ENCODE measurements at regions not wholly inside any gene's neighbourhood (a gene's known extent, or its start where the extent isn't known, plus 50 kb on each side); places are given as distances from the start of the nearest gene placed in this dataset.
"Not testable (repeated sequence)": the region's sequence is repeated elsewhere in the genome, so short reads cannot be mapped to it uniquely, and the experiment has no call there.

- DNase-seq (ENCODE audit: low spot score in 2 of 2) = no peak
- H3K9me3 ChIP-seq = no peaks in the 10 kb centered on the region; the same call in 1 of the 2 replicates
- no peaks in the 10 kb centered on the region for H3K27me3 ChIP-seq (ENCODE audit: low read depth)
- no peaks in the 10 kb centered on the region for H3K4me1 ChIP-seq
- in situ Hi-C loops (cut with MboI; ENCODE audit: low sequenced_read_pairs) = no loop called here
- H3K4me3 ChIP-seq = no peak overlapping the region
- no peaks in the 10 kb centered on the region for H3K36me3 ChIP-seq (replicated peaks)
These were observed 615.4 kb downstream of the C12orf50 start for GRCh38 chr12:87413784-87414183.

- H3K9me3 ChIP-seq = no peaks in the 10 kb centered on the region; the same call in 1 of the 2 replicates
- DNase-seq (ENCODE audit: low spot score in 2 of 2) = no peak
- in situ Hi-C loops (cut with MboI; ENCODE audit: low sequenced_read_pairs) = no loop called here
These were observed 622.3 kb downstream of the C12orf50 start for GRCh38 chr12:87406926-87407325.

GRCh38 chr12:87405918-87406317, 623.3 kb downstream of the C12orf50 start:
- no peak overlapping the region for H3K4me3 ChIP-seq
- no peaks in the 10 kb centered on the region for H3K4me1 ChIP-seq
- no peaks in the 10 kb centered on the region for H3K27me3 ChIP-seq (ENCODE audit: low read depth)
- no peaks in the 10 kb centered on the region; the same call in 1 of the 2 replicates for H3K9me3 ChIP-seq
- in situ Hi-C loops (cut with MboI; ENCODE audit: low sequenced_read_pairs) = no loop called here
- DNase-seq (ENCODE audit: low spot score in 2 of 2) = no peak
- H3K36me3 ChIP-seq (replicated peaks) = no peaks in the 10 kb centered on the region

More at GRCh38 chr12:87406926-87407325, 622.3 kb downstream of the C12orf50 start:
- no peaks in the 10 kb centered on the region for H3K4me1 ChIP-seq
- no peaks in the 10 kb centered on the region for H3K27me3 ChIP-seq (ENCODE audit: low read depth)
- H3K4me3 ChIP-seq = no peak overlapping the region
- H3K36me3 ChIP-seq (replicated peaks) = no peaks in the 10 kb centered on the region

DNA sequence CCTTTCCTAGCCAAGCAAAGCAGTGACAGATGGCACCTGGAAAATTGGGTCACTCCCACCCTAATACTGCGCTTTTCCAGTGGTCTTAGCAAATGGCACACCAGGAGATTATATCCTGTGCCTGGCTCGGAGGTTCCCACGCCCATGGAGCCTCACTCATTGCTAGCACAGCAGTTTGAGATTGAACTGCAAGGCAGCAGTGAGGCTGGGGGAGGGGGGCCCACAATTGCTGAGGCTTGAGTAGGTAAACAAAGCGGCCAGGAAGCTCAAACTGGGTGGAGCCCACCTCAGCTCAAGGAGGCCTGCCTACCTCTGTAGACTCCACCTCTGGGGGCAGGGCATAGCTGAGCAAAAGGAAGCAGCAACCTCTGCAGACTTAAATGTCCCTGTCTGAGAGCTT, 635.0 kb downstream of the C12orf50 start:
- in situ Hi-C loops (cut with MboI; ENCODE audit: low sequenced_read_pairs); H3K4me3 ChIP-seq; H3K9me3 ChIP-seq; H3K27me3 ChIP-seq (ENCODE audit: low read depth); H3K4me1 ChIP-seq; H3K36me3 ChIP-seq (replicated peaks); DNase-seq (ENCODE audit: low spot score in 2 of 2): not testable (repeated sequence)

- in situ Hi-C loops (cut with MboI; ENCODE audit: low sequenced_read_pairs) = no loop called here
- DNase-seq (ENCODE audit: low spot score in 2 of 2) = no peak
- H3K4me3 ChIP-seq = no peak overlapping the region
- H3K9me3 ChIP-seq = no peaks in the 10 kb centered on the region
- no peaks in the 10 kb centered on the region for H3K36me3 ChIP-seq (replicated peaks)
- H3K4me1 ChIP-seq = peaks cover 2% of the 10 kb centered on the region; the same call in 1 of the 2 replicates
- no peaks in the 10 kb centered on the region for H3K27me3 ChIP-seq (ENCODE audit: low read depth)
These were observed 640.8 kb downstream of the C12orf50 start for GRCh38 chr12:87388376-87388775.

DNA sequence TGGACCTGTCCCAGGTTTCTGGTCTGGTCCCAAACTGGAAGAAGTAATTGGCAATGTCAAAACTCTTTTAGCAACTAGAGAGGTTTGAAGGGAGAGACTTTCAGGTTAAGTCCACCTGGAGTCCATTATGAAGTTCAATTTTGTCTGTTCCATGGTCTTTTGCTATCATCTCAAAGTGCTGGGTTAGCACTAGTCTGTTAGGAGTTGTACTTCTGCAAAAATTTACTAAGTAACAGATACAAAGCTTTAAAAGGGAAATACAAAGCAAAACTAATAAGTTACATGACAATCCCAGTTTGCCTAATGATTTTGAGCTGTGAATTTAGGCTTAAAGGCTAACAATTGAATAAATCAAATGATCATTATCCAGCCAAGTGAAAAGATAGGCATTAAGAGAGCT, 643.9 kb downstream of the C12orf50 start:
- in situ Hi-C loops (cut with MboI; ENCODE audit: low sequenced_read_pairs) = no loop called here
- Histone ChIP-seq H3K4me1 (peaks cover 2% of the 10 kb centered on the region; the same call in 1 of the 2 replicates), H3K4me3 (no peak overlapping the region), H3K27me3 (ENCODE audit: low read depth) (no peaks in the 10 kb centered on the region), H3K36me3 (replicated peaks) (no peaks in the 10 kb centered on the region), H3K9me3 (no peaks in the 10 kb centered on the region)
- DNase-seq (ENCODE audit: low spot score in 2 of 2) = no peak

DNA sequence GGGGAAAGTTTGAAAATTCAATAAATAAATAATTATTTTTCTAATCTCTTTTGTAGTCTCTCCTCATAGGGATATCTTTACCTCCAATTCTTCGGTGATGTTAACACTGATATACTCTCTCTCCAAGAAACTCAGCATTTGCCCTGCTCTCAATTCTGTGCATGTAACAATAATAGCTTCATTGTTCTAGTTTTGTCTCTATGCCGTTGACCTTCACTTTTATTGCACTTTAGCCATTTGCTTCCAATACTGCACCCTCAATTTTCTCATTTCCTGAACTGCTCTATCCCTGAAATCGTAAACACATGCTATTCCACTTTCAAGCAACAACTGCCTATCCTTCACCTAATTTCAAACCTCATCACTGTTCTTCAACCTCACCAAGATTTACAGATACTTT, 645.0 kb downstream of the C12orf50 start:
- in situ Hi-C loops (cut with MboI; ENCODE audit: low sequenced_read_pairs) = no loop called here

GRCh38 chr12:87383680-87384079, 645.5 kb downstream of the C12orf50 start:
- Histone ChIP-seq H3K4me1 (peaks cover 2% of the 10 kb centered on the region; the same call in 1 of the 2 replicates), H3K27me3 (ENCODE audit: low read depth) (no peaks in the 10 kb centered on the region), H3K9me3 (no peaks in the 10 kb centered on the region), H3K4me3 (no peak overlapping the region), H3K36me3 (replicated peaks) (no peaks in the 10 kb centered on the region)
- in situ Hi-C loops (cut with MboI; ENCODE audit: low sequenced_read_pairs) = no loop called here
- DNase-seq (ENCODE audit: low spot score in 2 of 2) = no peak

More for the DNA sequence above, 645.0 kb downstream of the C12orf50 start:
- Histone ChIP-seq H3K36me3 (replicated peaks) (no peaks in the 10 kb centered on the region), H3K27me3 (ENCODE audit: low read depth) (no peaks in the 10 kb centered on the region), H3K4me1 (peaks cover 2% of the 10 kb centered on the region; the same call in 1 of the 2 replicates), H3K4me3 (no peak overlapping the region), H3K9me3 (no peaks in the 10 kb centered on the region)
- no peak for DNase-seq (ENCODE audit: low spot score in 2 of 2)

GRCh38 chr12:87382959-87383566, 646.1 kb downstream of the C12orf50 start:
- H3K36me3 ChIP-seq (replicated peaks) = no peaks in the 10 kb centered on the region
- H3K4me1 ChIP-seq = peaks cover 2% of the 10 kb centered on the region; the same call in 1 of the 2 replicates
- no peak for DNase-seq (ENCODE audit: low spot score in 2 of 2)
- no peaks in the 10 kb centered on the region for H3K27me3 ChIP-seq (ENCODE audit: low read depth)
- in situ Hi-C loops (cut with MboI; ENCODE audit: low sequenced_read_pairs) = no loop called here
- no peaks in the 10 kb centered on the region for H3K9me3 ChIP-seq
- no peak overlapping the region for H3K4me3 ChIP-seq

DNA sequence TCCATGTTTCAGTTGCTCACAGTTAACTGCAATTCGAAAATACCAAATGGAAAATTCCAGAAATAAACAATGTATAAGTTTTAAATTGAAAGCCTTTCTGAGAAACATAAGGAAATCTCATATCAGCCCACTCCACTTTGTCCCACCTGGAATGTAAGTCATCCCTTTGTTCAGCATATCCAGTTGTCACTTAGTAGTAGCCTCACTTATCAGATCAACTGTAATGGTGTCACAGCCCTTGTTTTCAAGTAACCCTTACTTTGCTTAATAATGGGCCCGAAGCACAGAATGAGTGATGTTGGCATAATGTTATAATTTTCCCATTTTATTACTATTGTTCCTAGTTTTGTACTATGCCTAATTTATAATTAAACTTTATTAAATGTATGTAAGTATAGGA, 646.8 kb downstream of the C12orf50 start:
- in situ Hi-C loops (cut with MboI; ENCODE audit: low sequenced_read_pairs) = no loop called here
- no peak for DNase-seq (ENCODE audit: low spot score in 2 of 2)
- Histone ChIP-seq H3K36me3 (replicated peaks) (no peaks in the 10 kb centered on the region), H3K4me1 (peaks cover 2% of the 10 kb centered on the region; the same call in 1 of the 2 replicates), H3K27me3 (ENCODE audit: low read depth) (no peaks in the 10 kb centered on the region), H3K4me3 (no peak overlapping the region), H3K9me3 (no peaks in the 10 kb centered on the region)

- no peak for DNase-seq (ENCODE audit: low spot score in 2 of 2)
- H3K9me3 ChIP-seq = no peaks in the 10 kb centered on the region
- peaks cover 2% of the 10 kb centered on the region; the same call in 1 of the 2 replicates for H3K4me1 ChIP-seq
- H3K27me3 ChIP-seq (ENCODE audit: low read depth) = no peaks in the 10 kb centered on the region
- no peak overlapping the region for H3K4me3 ChIP-seq
- in situ Hi-C loops (cut with MboI; ENCODE audit: low sequenced_read_pairs) = no loop called here
- H3K36me3 ChIP-seq (replicated peaks) = no peaks in the 10 kb centered on the region
These were observed 647.5 kb downstream of the C12orf50 start for GRCh38 chr12:87381742-87382141.

- H3K4me1 ChIP-seq = no peaks in the 10 kb centered on the region
- DNase-seq (ENCODE audit: low spot score in 2 of 2) = no peak
- H3K27me3 ChIP-seq (ENCODE audit: low read depth) = no peaks in the 10 kb centered on the region
- no peak overlapping the region for H3K4me3 ChIP-seq
- in situ Hi-C loops (cut with MboI; ENCODE audit: low sequenced_read_pairs) = no loop called here
- no peaks in the 10 kb centered on the region for H3K36me3 ChIP-seq (replicated peaks)
- H3K9me3 ChIP-seq = no peaks in the 10 kb centered on the region
These were observed 650.7 kb downstream of the C12orf50 start for GRCh38 chr12:87378526-87378925.

DNA sequence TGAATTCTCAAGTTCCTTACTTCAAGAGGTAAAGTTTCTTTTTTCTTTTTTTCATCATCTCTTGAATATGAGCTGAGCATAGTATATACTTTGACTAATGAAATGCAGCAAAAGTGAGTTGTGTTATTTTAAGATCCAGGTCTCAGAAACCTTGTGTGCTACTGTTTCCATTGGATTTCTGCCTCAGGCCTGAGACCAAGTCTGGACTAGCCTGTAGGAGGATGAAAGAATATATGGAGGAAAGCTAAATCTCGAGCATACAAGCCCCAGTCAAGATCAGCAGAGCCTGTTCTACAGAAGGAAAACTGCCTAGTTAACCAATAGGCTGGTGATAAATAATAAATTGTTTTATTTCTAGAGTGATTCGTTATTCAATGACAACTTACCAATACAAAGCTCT, 652.5 kb downstream of the C12orf50 start:
- in situ Hi-C loops (cut with MboI; ENCODE audit: low sequenced_read_pairs) = no loop called here
- no peaks in the 10 kb centered on the region for H3K9me3 ChIP-seq
- H3K27me3 ChIP-seq (ENCODE audit: low read depth) = no peaks in the 10 kb centered on the region
- H3K4me3 ChIP-seq = no peak overlapping the region
- DNase-seq (ENCODE audit: low spot score in 2 of 2) = no peak
- H3K36me3 ChIP-seq (replicated peaks) = no peaks in the 10 kb centered on the region
- H3K4me1 ChIP-seq = no peaks in the 10 kb centered on the region

DNA sequence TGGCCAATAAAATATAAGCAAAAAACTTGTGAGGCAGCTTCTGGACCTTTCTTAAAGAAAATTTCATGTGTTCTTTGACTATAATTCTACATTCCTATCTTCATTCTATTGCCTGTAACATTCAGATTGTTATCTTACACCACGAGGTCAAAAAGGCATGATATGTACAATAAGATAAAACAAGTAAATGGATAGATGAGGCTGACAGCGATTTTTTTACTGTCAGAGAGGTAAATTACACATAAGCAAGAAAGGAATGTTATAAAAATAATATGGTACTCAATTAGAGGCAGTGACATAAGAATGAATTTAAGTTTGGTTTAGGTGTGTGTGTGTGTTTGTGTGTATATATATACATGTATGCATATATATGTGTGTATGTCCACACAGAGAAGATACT, 660.0 kb downstream of the C12orf50 start:
- H3K4me3 ChIP-seq = no peak overlapping the region
- no peaks in the 10 kb centered on the region for H3K36me3 ChIP-seq (replicated peaks)
- H3K9me3 ChIP-seq = no peaks in the 10 kb centered on the region
- no peaks in the 10 kb centered on the region for H3K4me1 ChIP-seq
- H3K27me3 ChIP-seq (ENCODE audit: low read depth) = no peaks in the 10 kb centered on the region
- DNase-seq (ENCODE audit: low spot score in 2 of 2) = no peak
- in situ Hi-C loops (cut with MboI; ENCODE audit: low sequenced_read_pairs) = no loop called here

- Histone ChIP-seq H3K4me3 (no peak overlapping the region), H3K9me3 (no peaks in the 10 kb centered on the region), H3K36me3 (replicated peaks) (no peaks in the 10 kb centered on the region), H3K4me1 (no peaks in the 10 kb centered on the region), H3K27me3 (ENCODE audit: low read depth) (no peaks in the 10 kb centered on the region)
- DNase-seq (ENCODE audit: low spot score in 2 of 2) = no peak
- in situ Hi-C loops (cut with MboI; ENCODE audit: low sequenced_read_pairs) = no loop called here
These were observed 660.9 kb downstream of the C12orf50 start for GRCh38 chr12:87368259-87368658.

Data from HAP-1 (cell line).